Psoas muscle (tissue), 7 donors: ENCODE measurements at regions not wholly inside any gene's neighbourhood (a gene's known extent, or its start where the extent isn't known, plus 50 kb on each side); places are given as distances from the start of the nearest gene placed in this dataset.

Experiments used
- ATAC-seq, 4 donors: fragments of 200-7000 bp; cut with Tn5 transposase; one replicate each; pipeline ENCODE4 v1.9.1; 2020; ENCODE audit warnings: moderate library complexity in 3 of 4, mild to moderate bottlenecking in 2 of 4
- DNase-seq, 2 donors: peaks; one replicate each; pipeline ENCODE4 v3.0.0-alpha.2; 2020
- H3K27ac ChIP-seq: fragments of 200-600 bp; one replicate; pipeline ENCODE4 v1.8.0; 2022
- H3K27me3 ChIP-seq, 3 donors: fragments of 200-600 bp in 1 of 3; one replicate each; pipeline versions ENCODE4 v1.6.1 to v1.8.0; 2013 to 2022; ENCODE audit warnings: low read length in 2 of 3, mild to moderate bottlenecking in 2 of 3, moderate library complexity in 1 of 3; ENCODE audit not compliant: insufficient read depth in 3 of 3
- H3K36me3 ChIP-seq, 2 donors: fragments of 200-600 bp in 1 of 2; one replicate each; pipeline versions ENCODE4 v1.6.1 to v1.8.0; 2013 to 2022; ENCODE audit warnings: low read depth in 1 of 2, mild to moderate bottlenecking in 1 of 2, moderate library complexity in 1 of 2; ENCODE audit not compliant: insufficient read depth in 1 of 2
- H3K4me1 ChIP-seq: fragments of 200-600 bp; one replicate; pipeline ENCODE4 v1.8.0; 2022
- H3K4me3 ChIP-seq: fragments of 200-600 bp; one replicate; pipeline ENCODE4 v1.8.0; 2022; ENCODE audit warnings: mild to moderate bottlenecking
- H3K9me3 ChIP-seq: fragments of 200-600 bp; one replicate; pipeline ENCODE4 v1.8.0; 2022
- WGBS, 3 donors: extraction: QIAGEN DNeasy Blood & Tissue Kit; methylation state at CpG; one replicate each; pipeline versions ENCODE4 v1.1.6 to v1.1.7; 2013; 5-methylcytosine and 5-hydroxymethylcytosine counted together
- intact Hi-C, 2 donors: fragments of 100-400 bp; cut with DNase I; formaldehyde crosslinking; loops; one replicate each; pipeline versions ENCODE4 v1.11.0 to v1.14.2; 2022
- TF ChIP-seq, protein P1 (sequence below): fragments of 200-600 bp; IDR thresholded peaks from one replicate; pipeline ENCODE4 v1.8.0; 2022; ENCODE audit warnings: antibody characterized with exemption
- donor health status: healthy with polysubstance abuse.
- donor health status: DM: no; HTN: no; CAD: no; lungs with moderate emphysema.
- donor health status: Bipolar disorder and iron deficiency.
- donor health status: healthy.
- donor health status: DM: yes; HTN: yes; CAD: no.
- donor health status: DM: no; HTN: no; CAD: no.
- donor health status: DM: yes; HTN: yes; CAD: no.

DNA sequence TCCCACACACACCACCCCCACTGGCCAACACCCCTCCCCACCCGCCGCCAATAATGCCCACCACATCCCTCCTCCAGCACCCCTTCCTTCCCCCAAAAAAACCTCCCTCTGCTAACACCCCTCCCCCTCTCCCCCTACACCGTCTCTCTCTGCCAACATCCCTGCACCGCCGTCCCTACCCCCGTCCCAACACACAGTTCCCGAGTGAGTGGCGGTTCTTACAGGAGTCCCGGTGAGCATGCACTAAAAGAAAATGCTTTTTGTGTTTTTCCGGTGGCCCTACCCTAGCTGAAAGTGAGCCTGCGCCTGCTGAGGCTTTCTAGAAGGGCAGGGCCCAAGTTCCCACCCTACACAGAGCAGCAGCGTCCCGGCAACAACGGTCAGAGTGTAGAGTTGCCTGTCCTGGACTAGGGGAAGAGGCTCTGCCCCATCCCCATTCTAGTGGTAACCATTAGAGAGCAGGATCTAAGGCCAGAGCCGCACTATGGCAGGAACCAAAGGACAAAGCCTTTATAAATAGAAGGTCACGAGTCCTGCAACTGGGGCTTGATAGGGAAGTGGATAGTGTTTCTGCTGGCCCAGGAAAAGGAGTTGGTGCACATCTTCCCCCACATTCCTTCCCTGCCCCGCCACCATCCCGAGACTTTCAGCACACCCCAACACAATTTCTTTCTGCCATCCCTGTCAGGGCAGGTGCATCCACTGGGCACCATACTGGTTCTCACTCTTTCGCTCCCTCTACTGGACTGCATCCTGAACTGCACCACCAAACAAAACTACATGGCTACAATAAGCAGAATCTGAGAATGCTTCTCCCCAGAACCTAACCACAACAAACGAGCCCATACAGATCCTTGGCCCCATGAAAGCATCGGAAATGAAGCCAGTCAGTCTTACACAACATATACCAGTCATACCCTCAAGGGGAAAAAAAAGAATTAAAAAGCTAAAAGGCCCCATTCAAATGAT is 78.1 kb upstream of the PAGE3 start:
- H3K27ac ChIP-seq, result no peak overlapping the region
- H3K4me1 ChIP-seq, result no peaks in the 10 kb centered on the region
- no peaks in the 10 kb centered on the region for H3K36me3 ChIP-seq
- no peaks in the 10 kb centered on the region for H3K9me3 ChIP-seq
- ATAC-seq (peak in 3 of 4 donors; percentile 32 to 65 (median 56)), DNase-seq (no peak)
- intact Hi-C loops, result loop anchor here in 1 of 2 donors (10.0 kb wide), 1 partner anchor 208 kb away; no protein-coding TSS in a partner anchor
- H3K4me3 ChIP-seq, result no peak overlapping the region
- TF ChIP-seq, protein P1, sequence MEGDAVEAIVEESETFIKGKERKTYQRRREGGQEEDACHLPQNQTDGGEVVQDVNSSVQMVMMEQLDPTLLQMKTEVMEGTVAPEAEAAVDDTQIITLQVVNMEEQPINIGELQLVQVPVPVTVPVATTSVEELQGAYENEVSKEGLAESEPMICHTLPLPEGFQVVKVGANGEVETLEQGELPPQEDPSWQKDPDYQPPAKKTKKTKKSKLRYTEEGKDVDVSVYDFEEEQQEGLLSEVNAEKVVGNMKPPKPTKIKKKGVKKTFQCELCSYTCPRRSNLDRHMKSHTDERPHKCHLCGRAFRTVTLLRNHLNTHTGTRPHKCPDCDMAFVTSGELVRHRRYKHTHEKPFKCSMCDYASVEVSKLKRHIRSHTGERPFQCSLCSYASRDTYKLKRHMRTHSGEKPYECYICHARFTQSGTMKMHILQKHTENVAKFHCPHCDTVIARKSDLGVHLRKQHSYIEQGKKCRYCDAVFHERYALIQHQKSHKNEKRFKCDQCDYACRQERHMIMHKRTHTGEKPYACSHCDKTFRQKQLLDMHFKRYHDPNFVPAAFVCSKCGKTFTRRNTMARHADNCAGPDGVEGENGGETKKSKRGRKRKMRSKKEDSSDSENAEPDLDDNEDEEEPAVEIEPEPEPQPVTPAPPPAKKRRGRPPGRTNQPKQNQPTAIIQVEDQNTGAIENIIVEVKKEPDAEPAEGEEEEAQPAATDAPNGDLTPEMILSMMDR, result peak; percentile 51
- WGBS, 3 donors, result 26 to 42% (median 28%) methylated on average over 21 of the region's 21 CpGs
- peaks cover 0 to 21% (median 0%) of the 10 kb centered on the region in 3 donors for H3K27me3 ChIP-seq

- peaks cover 0 to 20% (median 0%) of the 10 kb centered on the region in 3 donors for H3K27me3 ChIP-seq
- no peaks in the 10 kb centered on the region for H3K36me3 ChIP-seq
- H3K4me1 ChIP-seq, result no peaks in the 10 kb centered on the region
- intact Hi-C loops, result no loop called here
- no peaks in the 10 kb centered on the region for H3K9me3 ChIP-seq
- DNase-seq (no peak), ATAC-seq (no peak)
- H3K27ac ChIP-seq, result no peak overlapping the region
- TF ChIP-seq, protein P1, result no peak
- WGBS, 3 donors, result 65 to 85% (median 75%) methylated on average over 5 to 6 of the region's 6 CpGs
- H3K4me3 ChIP-seq, result no peak overlapping the region
These were observed 91.9 kb upstream of the PAGE3 start for GRCh38 chrX:55356609-55357008.

GRCh38 chrX:55357236-55357635 is 92.5 kb upstream of the PAGE3 start:
- TF ChIP-seq, protein P1, result no peak
- ATAC-seq, result no peak
- Histone ChIP-seq H3K27me3 (peaks cover 0 to 17% (median 0%) of the 10 kb centered on the region in 3 donors), H3K4me1 (no peaks in the 10 kb centered on the region), H3K9me3 (no peaks in the 10 kb centered on the region), H3K4me3 (no peak overlapping the region), H3K27ac (no peak overlapping the region), H3K36me3 (no peaks in the 10 kb centered on the region)
- DNase-seq, result no peak
- WGBS, 3 donors, result 30 to 67% (median 41%) methylated on average over 1 of the region's 1 CpG
- intact Hi-C loops, result no loop called here

GRCh38 chrX:55379396-55379795 is 72.5 kb upstream of the MAGEH1 start:
- Histone ChIP-seq H3K4me1 (no peaks in the 10 kb centered on the region), H3K4me3 (no peak overlapping the region), H3K27me3 (peaks cover 0 to 21% (median 0%) of the 10 kb centered on the region in 3 donors), H3K9me3 (peaks cover 8% of the 10 kb centered on the region), H3K36me3 (no peaks in the 10 kb centered on the region), H3K27ac (no peak overlapping the region)
- WGBS, 3 donors, result 93 to 95% (median 93%) methylated on average over 3 of the region's 3 CpGs
- DNase-seq (no peak), ATAC-seq (no peak)
- intact Hi-C loops, result no loop called here
- TF ChIP-seq, protein P1, result no peak
